ENCODE measurements at regions not wholly inside any gene's neighbourhood (a gene's known extent, or its start where the extent isn't known, plus 50 kb on each side); places are given as distances from the start of the nearest gene placed in this dataset.

DNA sequence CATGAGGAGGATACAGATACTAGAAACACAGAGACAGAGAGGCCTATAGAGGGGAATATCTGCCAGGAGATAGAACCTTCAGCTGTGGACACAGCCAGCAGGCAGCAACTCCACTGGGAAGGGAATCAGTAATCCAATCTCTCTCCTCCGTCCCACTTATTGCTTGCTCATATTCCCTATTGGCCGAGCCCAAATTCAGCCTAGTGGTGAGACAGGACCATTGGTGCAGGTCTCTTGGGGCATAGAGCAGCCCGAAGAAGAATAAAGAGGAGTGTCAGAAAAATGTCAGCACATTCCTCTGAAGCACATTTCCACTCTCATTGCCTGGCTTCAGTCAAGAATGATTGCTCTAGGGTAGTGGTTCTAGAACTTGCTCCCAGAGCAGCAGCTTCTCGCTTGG is 1091.5 kb upstream of the GYPC start:
- TF ChIP-seq, protein P1, sequence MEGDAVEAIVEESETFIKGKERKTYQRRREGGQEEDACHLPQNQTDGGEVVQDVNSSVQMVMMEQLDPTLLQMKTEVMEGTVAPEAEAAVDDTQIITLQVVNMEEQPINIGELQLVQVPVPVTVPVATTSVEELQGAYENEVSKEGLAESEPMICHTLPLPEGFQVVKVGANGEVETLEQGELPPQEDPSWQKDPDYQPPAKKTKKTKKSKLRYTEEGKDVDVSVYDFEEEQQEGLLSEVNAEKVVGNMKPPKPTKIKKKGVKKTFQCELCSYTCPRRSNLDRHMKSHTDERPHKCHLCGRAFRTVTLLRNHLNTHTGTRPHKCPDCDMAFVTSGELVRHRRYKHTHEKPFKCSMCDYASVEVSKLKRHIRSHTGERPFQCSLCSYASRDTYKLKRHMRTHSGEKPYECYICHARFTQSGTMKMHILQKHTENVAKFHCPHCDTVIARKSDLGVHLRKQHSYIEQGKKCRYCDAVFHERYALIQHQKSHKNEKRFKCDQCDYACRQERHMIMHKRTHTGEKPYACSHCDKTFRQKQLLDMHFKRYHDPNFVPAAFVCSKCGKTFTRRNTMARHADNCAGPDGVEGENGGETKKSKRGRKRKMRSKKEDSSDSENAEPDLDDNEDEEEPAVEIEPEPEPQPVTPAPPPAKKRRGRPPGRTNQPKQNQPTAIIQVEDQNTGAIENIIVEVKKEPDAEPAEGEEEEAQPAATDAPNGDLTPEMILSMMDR (conservative IDR thresholded peaks at IDR 0.05; ENCODE audit: low read length): no peak
- no peak for TF ChIP-seq EZH2phosphoT487 (IDR thresholded peaks at IDR 0.05; ENCODE audit: borderline replicate concordance)

All from Loucy (cell line).